Astrocyte of the spinal cord (primary cell): ENCODE measurements at regions not wholly inside any gene's neighbourhood (a gene's known extent, or its start where the extent isn't known, plus 50 kb on each side); places are given as distances from the start of the nearest gene placed in this dataset.

ENCODE experiments used
- DNase-seq: peaks from one replicate; pipeline ENCODE4 v3.0.0; 2011; ENCODE audit warnings: low read depth, low spot score
- H3K4me3 ChIP-seq: 2 replicates; pipeline ENCODE4 v1.5.1; 2011; ENCODE audit warnings: low read depth, mild to moderate bottlenecking, low read length, moderate library complexity
- CTCF ChIP-seq: IDR thresholded peaks from 2 replicates; pipeline ENCODE4 v1.5.1; 2012; ENCODE audit warnings: low read depth, mild to moderate bottlenecking, low read length, inconsistent platforms
- in situ Hi-C: cut with HindIII; loops from 2 replicates; pipeline ENCODE4 v1.10.0; 2017; ENCODE audit warnings: low sequenced_read_pairs

GRCh38 chr4:135250040-135250439, 1048.5 kb upstream of the PABPC4L start:
- no peak overlapping the region for H3K4me3 ChIP-seq
- TF ChIP-seq CTCF = no peak
- no peak for DNase-seq
- in situ Hi-C loops = no loop called here

GRCh38 chr4:135249024-135249423, 1047.4 kb upstream of the PABPC4L start:
- DNase-seq = no peak
- in situ Hi-C loops = no loop called here
- TF ChIP-seq CTCF = no peak
- H3K4me3 ChIP-seq = no peak overlapping the region

GRCh38 chr4:135244696-135245095, 1043.1 kb upstream of the PABPC4L start:
- DNase-seq = no peak
- no peak for TF ChIP-seq CTCF
- no peak overlapping the region for H3K4me3 ChIP-seq
- in situ Hi-C loops = no loop called here

GRCh38 chr4:135244056-135244455, 1042.5 kb upstream of the PABPC4L start:
- DNase-seq = peak; percentile 28
- in situ Hi-C loops = no loop called here
- H3K4me3 ChIP-seq = no peak overlapping the region
- no peak for TF ChIP-seq CTCF

- no peak overlapping the region for H3K4me3 ChIP-seq
- TF ChIP-seq CTCF = no peak
- DNase-seq = no peak
- in situ Hi-C loops = no loop called here
These were observed 1039.2 kb upstream of the PABPC4L start for GRCh38 chr4:135240796-135241195.

GRCh38 chr4:135239964-135240363, 1038.4 kb upstream of the PABPC4L start:
- H3K4me3 ChIP-seq = no peak overlapping the region
- in situ Hi-C loops = no loop called here
- TF ChIP-seq CTCF = no peak
- no peak for DNase-seq

- no peak overlapping the region for H3K4me3 ChIP-seq
- no peak for DNase-seq
- TF ChIP-seq CTCF = no peak
- in situ Hi-C loops = no loop called here
These were observed 1037.4 kb upstream of the PABPC4L start for GRCh38 chr4:135238940-135239339.
